Duodenal mucosa (tissue), 2 donors: ENCODE measurements at regions not wholly inside any gene's neighbourhood (a gene's known extent, or its start where the extent isn't known, plus 50 kb on each side); places are given as distances from the start of the nearest gene placed in this dataset.

ENCODE experiments used
- H3K27ac ChIP-seq: one replicate; pipeline ENCODE4 v1.7.0; 2013; ENCODE audit warnings: low read depth, low read length
- H3K27me3 ChIP-seq, 2 donors: one replicate each; pipeline ENCODE4 v1.7.0; 2013; ENCODE audit warnings: low read length in 2 of 2, control low read depth in 1 of 2; ENCODE audit not compliant: insufficient read depth in 2 of 2, control insufficient read depth in 1 of 2
- H3K36me3 ChIP-seq, 2 donors: one replicate each; pipeline ENCODE4 v1.7.0; 2013; ENCODE audit warnings: low read length in 2 of 2, control low read depth in 1 of 2; ENCODE audit not compliant: insufficient read depth in 2 of 2, control insufficient read depth in 1 of 2
- H3K4me1 ChIP-seq, 2 donors: one replicate each; pipeline ENCODE4 v1.7.0; 2013; ENCODE audit warnings: low read length in 2 of 2, control low read depth in 1 of 2; ENCODE audit not compliant: insufficient read depth in 2 of 2, control insufficient read depth in 1 of 2
- H3K4me3 ChIP-seq, 2 donors: one replicate each; pipeline ENCODE4 v1.7.0; 2013; ENCODE audit warnings: low read length in 2 of 2, low read depth in 1 of 2
- H3K9ac ChIP-seq, 2 donors: one replicate each; pipeline ENCODE4 v1.7.0; 2013; ENCODE audit warnings: low read length in 2 of 2, low read depth in 1 of 2
- H3K9me3 ChIP-seq, 2 donors: one replicate each; pipeline ENCODE4 v1.7.0; 2013; ENCODE audit warnings: low read length in 2 of 2, control low read depth in 1 of 2; ENCODE audit not compliant: control insufficient read depth in 1 of 2

- Histone ChIP-seq H3K9ac (no peak overlapping the region), H3K4me3 (no peak overlapping the region), H3K27me3 (no peaks in the 10 kb centered on the region), H3K9me3 (no peaks in the 10 kb centered on the region), H3K36me3 (no peaks in the 10 kb centered on the region), H3K27ac (no peak overlapping the region), H3K4me1 (no peaks in the 10 kb centered on the region)
These were observed 233.8 kb upstream of the LYZL1 start for GRCh38 chr10:29055101-29055500.

- Histone ChIP-seq H3K36me3 (no peaks in the 10 kb centered on the region), H3K9ac (no peak overlapping the region), H3K4me1 (no peaks in the 10 kb centered on the region), H3K9me3 (no peaks in the 10 kb centered on the region), H3K4me3 (no peak overlapping the region), H3K27me3 (no peaks in the 10 kb centered on the region), H3K27ac (no peak overlapping the region)
These were observed 232.1 kb upstream of the LYZL1 start for GRCh38 chr10:29056729-29057128.

- H3K4me3 ChIP-seq: no peak overlapping the region
- H3K9ac ChIP-seq: no peak overlapping the region
- H3K27me3 ChIP-seq: no peaks in the 10 kb centered on the region
- no peaks in the 10 kb centered on the region for H3K4me1 ChIP-seq
- H3K27ac ChIP-seq: no peak overlapping the region
- no peaks in the 10 kb centered on the region for H3K9me3 ChIP-seq
- no peaks in the 10 kb centered on the region for H3K36me3 ChIP-seq
These were observed 231.0 kb upstream of the LYZL1 start for GRCh38 chr10:29057822-29058331.

GRCh38 chr10:29063806-29064644, 224.8 kb upstream of the LYZL1 start:
- Histone ChIP-seq H3K9me3 (no peaks in the 10 kb centered on the region), H3K4me1 (no peaks in the 10 kb centered on the region), H3K9ac (no peak overlapping the region), H3K27ac (no peak overlapping the region), H3K36me3 (no peaks in the 10 kb centered on the region), H3K4me3 (no peak overlapping the region), H3K27me3 (no peaks in the 10 kb centered on the region)

- no peaks in the 10 kb centered on the region for H3K27me3 ChIP-seq
- H3K4me1 ChIP-seq: no peaks in the 10 kb centered on the region
- H3K9me3 ChIP-seq: no peaks in the 10 kb centered on the region
- no peak overlapping the region for H3K9ac ChIP-seq
- H3K4me3 ChIP-seq: no peak overlapping the region
- no peak overlapping the region for H3K27ac ChIP-seq
- H3K36me3 ChIP-seq: no peaks in the 10 kb centered on the region
These were observed 224.2 kb upstream of the LYZL1 start for GRCh38 chr10:29064680-29065079.

GRCh38 chr10:29067161-29067560, 221.7 kb upstream of the LYZL1 start:
- Histone ChIP-seq H3K27me3 (no peaks in the 10 kb centered on the region), H3K4me1 (no peaks in the 10 kb centered on the region), H3K4me3 (no peak overlapping the region), H3K9ac (no peak overlapping the region), H3K27ac (no peak overlapping the region), H3K36me3 (no peaks in the 10 kb centered on the region), H3K9me3 (no peaks in the 10 kb centered on the region)

- Histone ChIP-seq H3K4me3 (no peak overlapping the region), H3K27me3 (no peaks in the 10 kb centered on the region), H3K9ac (no peak overlapping the region), H3K4me1 (no peaks in the 10 kb centered on the region), H3K9me3 (no peaks in the 10 kb centered on the region), H3K36me3 (no peaks in the 10 kb centered on the region), H3K27ac (no peak overlapping the region)
These were observed 221.2 kb upstream of the LYZL1 start for GRCh38 chr10:29067628-29068027.

GRCh38 chr10:29068302-29068701, 220.6 kb upstream of the LYZL1 start:
- no peaks in the 10 kb centered on the region for H3K4me1 ChIP-seq
- H3K27ac ChIP-seq: no peak overlapping the region
- H3K9me3 ChIP-seq: no peaks in the 10 kb centered on the region
- no peaks in the 10 kb centered on the region for H3K27me3 ChIP-seq
- no peaks in the 10 kb centered on the region for H3K36me3 ChIP-seq
- H3K4me3 ChIP-seq: no peak overlapping the region
- H3K9ac ChIP-seq: no peak overlapping the region

GRCh38 chr10:29068966-29069365, 219.9 kb upstream of the LYZL1 start:
- no peaks in the 10 kb centered on the region for H3K36me3 ChIP-seq
- no peak overlapping the region for H3K27ac ChIP-seq
- H3K4me3 ChIP-seq: no peak overlapping the region
- H3K9ac ChIP-seq: no peak overlapping the region
- H3K27me3 ChIP-seq: no peaks in the 10 kb centered on the region
- no peaks in the 10 kb centered on the region for H3K4me1 ChIP-seq
- no peaks in the 10 kb centered on the region for H3K9me3 ChIP-seq

GRCh38 chr10:29069941-29070340, 218.9 kb upstream of the LYZL1 start:
- Histone ChIP-seq H3K4me3 (no peak overlapping the region), H3K27me3 (no peaks in the 10 kb centered on the region), H3K9me3 (no peaks in the 10 kb centered on the region), H3K9ac (no peak overlapping the region), H3K4me1 (no peaks in the 10 kb centered on the region), H3K27ac (no peak overlapping the region), H3K36me3 (no peaks in the 10 kb centered on the region)
